Astrocyte (in vitro differentiated cells and primary cell): ENCODE measurements at regions not wholly inside any gene's neighbourhood (a gene's known extent, or its start where the extent isn't known, plus 50 kb on each side); places are given as distances from the start of the nearest gene placed in this dataset.

Experiments
- DNase-seq: peaks from one replicate; pipeline ENCODE4 v3.0.0-alpha.2; 2010; ENCODE audit warnings: low read depth
- FAIRE-seq: peaks from 2 replicates; lab custom pipeline; 2011; peaks lifted over from hg19 to GRCh38; lab: Jason Lieb, UNC
- H2AFZ ChIP-seq: 2 replicates; pipeline ENCODE4 v1.6.0; 2012; ENCODE audit warnings: low read depth, low read length, inconsistent platforms
- H3K27ac ChIP-seq: 2 replicates; pipeline ENCODE4 v1.5.1; 2011; ENCODE audit warnings: low read depth, low read length, inconsistent platforms
- H3K27me3 ChIP-seq: 2 replicates; pipeline ENCODE4 v1.6.0; 2011; ENCODE audit warnings: low read length, inconsistent platforms; ENCODE audit not compliant: insufficient read depth
- H3K36me3 ChIP-seq: 2 replicates; pipeline ENCODE4 v1.5.1; 2011; ENCODE audit warnings: low read length, inconsistent platforms; ENCODE audit not compliant: insufficient read depth
- H3K4me1 ChIP-seq: 2 replicates; pipeline ENCODE4 v1.5.1; 2011; ENCODE audit warnings: low read length, inconsistent platforms; ENCODE audit not compliant: insufficient read depth
- H3K4me2 ChIP-seq: 2 replicates; pipeline ENCODE4 v1.6.0; 2012; ENCODE audit warnings: low read length, inconsistent platforms
- H3K4me3 ChIP-seq: 2 replicates; pipeline ENCODE4 v1.5.1; 2011; ENCODE audit warnings: low read depth, mild to moderate bottlenecking, low read length, inconsistent platforms; ENCODE audit not compliant: insufficient read depth
- H3K79me2 ChIP-seq: 2 replicates; pipeline ENCODE4 v1.6.0; 2012; ENCODE audit warnings: mild to moderate bottlenecking, low read length, inconsistent platforms; ENCODE audit not compliant: insufficient read depth
- H3K9ac ChIP-seq: 2 replicates; pipeline ENCODE4 v1.6.0; 2012; ENCODE audit warnings: mild to moderate bottlenecking, low read length, inconsistent platforms
- H3K9me3 ChIP-seq: 2 replicates; pipeline ENCODE4 v1.5.1; 2012; ENCODE audit warnings: low read depth, mild to moderate bottlenecking, low read length, inconsistent platforms; ENCODE audit not compliant: insufficient read depth
- H4K20me1 ChIP-seq: 2 replicates; pipeline ENCODE4 v1.6.0; 2012; ENCODE audit warnings: low read length, inconsistent platforms; ENCODE audit not compliant: insufficient read depth
- H3K27ac Mint-ChIP-seq: one replicate; pipeline ENCODE4 v1.8.0; 2021; ENCODE audit warnings: mild to moderate bottlenecking, mixed read lengths; ENCODE audit not compliant: unreplicated experiment
- H3K27me3 Mint-ChIP-seq: one replicate; pipeline ENCODE4 v1.8.0; 2021; ENCODE audit warnings: low read depth, mixed read lengths; ENCODE audit not compliant: unreplicated experiment
- H3K36me3 Mint-ChIP-seq: one replicate; pipeline ENCODE4 v1.8.0; 2021; ENCODE audit warnings: low read depth, mixed read lengths; ENCODE audit not compliant: unreplicated experiment
- H3K4me1 Mint-ChIP-seq: one replicate; pipeline ENCODE4 v1.8.0; 2021; ENCODE audit warnings: low read depth, mixed read lengths; ENCODE audit not compliant: unreplicated experiment
- H3K4me3 Mint-ChIP-seq: one replicate; pipeline ENCODE4 v1.8.0; 2021; ENCODE audit warnings: mild to moderate bottlenecking, moderate library complexity, mixed read lengths; ENCODE audit not compliant: unreplicated experiment
- H3K9me3 Mint-ChIP-seq: one replicate; pipeline ENCODE4 v1.8.0; 2021; ENCODE audit warnings: mild to moderate bottlenecking, mixed read lengths; ENCODE audit not compliant: unreplicated experiment
- EZH2 ChIP-seq: IDR thresholded peaks from 2 replicates; pipeline ENCODE4 v1.6.1; 2012; ENCODE audit warnings: mild to moderate bottlenecking, low read length, inconsistent platforms; ENCODE audit not compliant: insufficient read depth
- TF ChIP-seq, protein P1 (sequence below): IDR thresholded peaks from 2 replicates; pipeline ENCODE4 v1.5.1; 2011; ENCODE audit warnings: low read depth, mild to moderate bottlenecking, inconsistent platforms, low read length, moderate library complexity; ENCODE audit not compliant: insufficient read depth

DNA sequence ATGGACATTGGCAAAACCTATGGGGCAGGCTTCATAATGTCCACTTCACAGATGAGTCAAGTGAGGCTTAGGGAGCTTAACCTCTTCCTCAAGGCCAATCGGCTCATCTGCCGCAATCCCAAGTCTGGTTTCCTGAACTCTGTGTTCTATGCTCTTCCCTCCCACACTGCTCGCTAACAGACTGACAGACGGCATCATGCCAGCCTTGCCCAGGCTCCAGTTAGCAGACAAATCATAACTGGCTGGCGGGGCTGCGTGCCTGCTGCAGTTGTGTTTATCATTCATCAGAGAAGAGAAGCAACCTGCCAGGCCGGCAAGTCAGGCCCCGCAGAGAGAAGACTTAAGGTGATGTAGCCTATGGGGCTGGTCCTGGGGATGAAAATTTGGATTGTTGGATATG, 216.2 kb upstream of the ASIC2 start:
- no peaks in the 10 kb centered on the region for H3K36me3 Mint-ChIP-seq
- DNase-seq (no peak), FAIRE-seq (no peak)
- Histone ChIP-seq H2AFZ (no peak overlapping the region), H3K79me2 (no peaks in the 10 kb centered on the region), H3K36me3 (no peaks in the 10 kb centered on the region), H3K4me2 (no peak overlapping the region), H4K20me1 (no peaks in the 10 kb centered on the region), H3K4me1 (no peaks in the 10 kb centered on the region), H3K4me3 (no peak overlapping the region), H3K27ac (no peak overlapping the region), H3K9ac (no peak overlapping the region), H3K27me3 (no peaks in the 10 kb centered on the region), H3K9me3 (peaks cover 3% of the 10 kb centered on the region)
- H3K9me3 Mint-ChIP-seq: peaks cover 13% of the 10 kb centered on the region
- peaks cover 7% of the 10 kb centered on the region for H3K4me1 Mint-ChIP-seq
- H3K27me3 Mint-ChIP-seq: peaks cover 72% of the 10 kb centered on the region
- no peak overlapping the region for H3K4me3 Mint-ChIP-seq
- TF ChIP-seq, protein P1, sequence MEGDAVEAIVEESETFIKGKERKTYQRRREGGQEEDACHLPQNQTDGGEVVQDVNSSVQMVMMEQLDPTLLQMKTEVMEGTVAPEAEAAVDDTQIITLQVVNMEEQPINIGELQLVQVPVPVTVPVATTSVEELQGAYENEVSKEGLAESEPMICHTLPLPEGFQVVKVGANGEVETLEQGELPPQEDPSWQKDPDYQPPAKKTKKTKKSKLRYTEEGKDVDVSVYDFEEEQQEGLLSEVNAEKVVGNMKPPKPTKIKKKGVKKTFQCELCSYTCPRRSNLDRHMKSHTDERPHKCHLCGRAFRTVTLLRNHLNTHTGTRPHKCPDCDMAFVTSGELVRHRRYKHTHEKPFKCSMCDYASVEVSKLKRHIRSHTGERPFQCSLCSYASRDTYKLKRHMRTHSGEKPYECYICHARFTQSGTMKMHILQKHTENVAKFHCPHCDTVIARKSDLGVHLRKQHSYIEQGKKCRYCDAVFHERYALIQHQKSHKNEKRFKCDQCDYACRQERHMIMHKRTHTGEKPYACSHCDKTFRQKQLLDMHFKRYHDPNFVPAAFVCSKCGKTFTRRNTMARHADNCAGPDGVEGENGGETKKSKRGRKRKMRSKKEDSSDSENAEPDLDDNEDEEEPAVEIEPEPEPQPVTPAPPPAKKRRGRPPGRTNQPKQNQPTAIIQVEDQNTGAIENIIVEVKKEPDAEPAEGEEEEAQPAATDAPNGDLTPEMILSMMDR: no peak
- TF ChIP-seq EZH2: no peak
- no peak overlapping the region for H3K27ac Mint-ChIP-seq

DNA sequence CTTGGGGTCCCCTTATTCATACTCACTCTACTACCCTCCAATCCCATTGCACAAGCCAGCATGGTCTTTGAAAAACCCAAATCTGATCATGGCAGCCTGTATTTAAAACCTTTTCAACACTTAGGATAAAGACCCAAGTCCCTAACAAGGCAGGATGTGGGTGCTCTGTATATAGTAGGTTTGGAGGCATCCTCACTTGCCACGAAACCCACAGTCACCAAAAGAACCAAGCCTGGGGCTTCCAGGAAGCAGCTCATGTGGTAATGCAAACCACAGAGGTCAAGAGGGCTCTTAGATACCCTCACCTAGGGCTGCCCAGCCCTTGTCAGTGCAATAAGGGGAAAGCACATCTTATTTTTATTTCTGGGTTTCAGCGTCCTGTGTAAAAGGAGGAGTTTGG, 218.6 kb upstream of the ASIC2 start:
- DNase-seq (no peak), FAIRE-seq (no peak)
- Histone ChIP-seq H4K20me1 (no peaks in the 10 kb centered on the region), H3K4me1 (no peaks in the 10 kb centered on the region), H2AFZ (no peak overlapping the region), H3K4me3 (no peak overlapping the region), H3K36me3 (no peaks in the 10 kb centered on the region), H3K79me2 (no peaks in the 10 kb centered on the region), H3K27ac (no peak overlapping the region), H3K4me2 (no peak overlapping the region), H3K27me3 (no peaks in the 10 kb centered on the region), H3K9me3 (peaks cover 3% of the 10 kb centered on the region), H3K9ac (no peak overlapping the region)
- Mint-ChIP-seq H3K27ac (no peak overlapping the region), H3K4me3 (no peak overlapping the region), H3K36me3 (no peaks in the 10 kb centered on the region), H3K27me3 (peaks cover 76% of the 10 kb centered on the region), H3K9me3 (peaks cover 17% of the 10 kb centered on the region), H3K4me1 (peaks cover 6% of the 10 kb centered on the region)
- no peak for TF ChIP-seq EZH2
- TF ChIP-seq, protein P1: no peak

DNA sequence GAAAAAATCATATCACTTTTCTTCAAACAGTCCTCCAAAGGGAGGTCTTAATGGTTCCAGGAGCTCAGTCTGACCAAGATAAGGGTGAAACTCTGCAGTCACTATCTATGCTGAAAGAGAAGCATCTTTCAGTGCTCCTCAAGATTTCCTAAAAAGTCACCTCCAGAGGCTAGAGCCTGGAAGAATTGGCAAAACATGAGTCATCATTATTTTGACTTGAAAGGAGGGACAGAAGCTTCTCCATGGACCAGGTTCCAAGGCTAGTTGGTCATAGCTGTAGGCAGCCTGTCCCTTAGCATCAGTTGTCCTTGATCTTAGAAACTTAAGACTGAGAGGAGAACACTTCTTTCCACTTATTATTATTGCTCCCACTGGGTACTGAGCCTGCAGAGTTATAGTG, 219.0 kb upstream of the ASIC2 start:
- FAIRE-seq (no peak), DNase-seq (no peak)
- no peak overlapping the region for H2AFZ ChIP-seq
- H3K4me2 ChIP-seq: no peak overlapping the region
- H3K27ac ChIP-seq: no peak overlapping the region
- no peaks in the 10 kb centered on the region for H3K36me3 ChIP-seq
- Mint-ChIP-seq H3K9me3 (peaks cover 17% of the 10 kb centered on the region), H3K27ac (no peak overlapping the region), H3K36me3 (no peaks in the 10 kb centered on the region), H3K4me1 (peaks cover 1% of the 10 kb centered on the region), H3K4me3 (no peak overlapping the region), H3K27me3 (peaks cover 76% of the 10 kb centered on the region)
- H3K9ac ChIP-seq: no peak overlapping the region
- H4K20me1 ChIP-seq: no peaks in the 10 kb centered on the region
- TF ChIP-seq EZH2: no peak
- TF ChIP-seq, protein P1: no peak
- no peaks in the 10 kb centered on the region for H3K79me2 ChIP-seq
- no peak overlapping the region for H3K4me3 ChIP-seq
- peaks cover 3% of the 10 kb centered on the region for H3K9me3 ChIP-seq
- H3K27me3 ChIP-seq: no peaks in the 10 kb centered on the region
- no peaks in the 10 kb centered on the region for H3K4me1 ChIP-seq
